ENCODE measurements at regions not wholly inside any gene's neighbourhood (a gene's known extent, or its start where the extent isn't known, plus 50 kb on each side); places are given as distances from the start of the nearest gene placed in this dataset.

- no peak overlapping the region for H3K4me3 ChIP-seq (ENCODE audit: low read length in 3 of 3)
- H3K27me3 ChIP-seq (ENCODE audit: control insufficient read depth, insufficient read depth, low read length) = no peaks in the 10 kb centered on the region
- H3K9me3 ChIP-seq (ENCODE audit: control insufficient read depth in 2 of 3, insufficient read depth in 1 of 3, low read length in 3 of 3) = peaks cover 0 to 6% (median 3%) of the 10 kb centered on the region in 3 donors
- no peaks in the 10 kb centered on the region for H3K36me3 ChIP-seq (ENCODE audit: control insufficient read depth in 2 of 3, insufficient read depth in 3 of 3, low read length in 3 of 3)
- no peak overlapping the region for H3K27ac ChIP-seq (ENCODE audit: low read depth in 2 of 2, low read length in 2 of 2)
- intact Hi-C loops (cut with DNase I) = no loop called here
- no peak for DNase-seq
- no peak overlapping the region for H3K9ac ChIP-seq (ENCODE audit: low read length in 3 of 3)
- H3K4me1 ChIP-seq (ENCODE audit: control insufficient read depth in 2 of 3, insufficient read depth in 2 of 3, low read depth in 1 of 3, low read length in 3 of 3) = no peaks in the 10 kb centered on the region
- no peak for TF ChIP-seq CTCF (IDR thresholded peaks at IDR 0.05; ENCODE audit: borderline replicate concordance, extremely low read depth, insufficient read depth)
- peak; percentile 84 for FAIRE-seq
Measured at GRCh38 chr1:55896210-55896609, 681.0 kb upstream of the USP24 start.

DNA sequence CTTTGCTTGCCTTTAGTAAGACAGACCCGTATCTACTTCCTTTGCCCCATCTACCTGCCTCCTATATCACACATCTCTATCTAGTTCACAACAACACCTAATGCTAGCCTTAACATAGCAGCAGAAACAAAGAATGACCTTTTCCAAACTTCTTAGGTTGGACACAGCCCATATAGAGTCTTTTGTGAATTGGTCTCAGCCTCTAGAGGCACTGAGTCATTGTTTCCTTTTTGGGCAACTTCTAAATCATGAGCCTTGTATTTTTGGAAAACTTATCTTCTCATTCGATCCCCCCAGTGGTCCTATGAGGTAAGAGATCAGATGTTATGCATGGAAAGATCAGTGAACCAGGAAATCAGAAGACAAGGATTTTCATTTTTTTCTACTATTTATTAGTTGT lies 679.4 kb upstream of the USP24 start:
- H3K9me3 ChIP-seq (ENCODE audit: control insufficient read depth in 2 of 3, insufficient read depth in 1 of 3, low read length in 3 of 3) = peaks cover 0 to 6% (median 3%) of the 10 kb centered on the region in 3 donors
- H3K4me3 ChIP-seq (ENCODE audit: low read length in 3 of 3) = no peak overlapping the region
- no peak for DNase-seq
- H3K36me3 ChIP-seq (ENCODE audit: control insufficient read depth in 2 of 3, insufficient read depth in 3 of 3, low read length in 3 of 3) = no peaks in the 10 kb centered on the region
- no peak for FAIRE-seq
- H3K27me3 ChIP-seq (ENCODE audit: control insufficient read depth, insufficient read depth, low read length) = no peaks in the 10 kb centered on the region
- intact Hi-C loops (cut with DNase I) = no loop called here
- H3K9ac ChIP-seq (ENCODE audit: low read length in 3 of 3) = no peak overlapping the region
- no peak overlapping the region for H3K27ac ChIP-seq (ENCODE audit: low read depth in 2 of 2, low read length in 2 of 2)
- H3K4me1 ChIP-seq (ENCODE audit: control insufficient read depth in 2 of 3, insufficient read depth in 2 of 3, low read depth in 1 of 3, low read length in 3 of 3) = no peaks in the 10 kb centered on the region
- TF ChIP-seq CTCF (IDR thresholded peaks at IDR 0.05; ENCODE audit: borderline replicate concordance, extremely low read depth, insufficient read depth) = no peak

- H3K4me3 ChIP-seq (ENCODE audit: low read length in 3 of 3) = no peak overlapping the region
- no peaks in the 10 kb centered on the region for H3K36me3 ChIP-seq (ENCODE audit: control insufficient read depth in 2 of 3, insufficient read depth in 3 of 3, low read length in 3 of 3)
- H3K9ac ChIP-seq (ENCODE audit: low read length in 3 of 3) = no peak overlapping the region
- intact Hi-C loops (cut with DNase I) = no loop called here
- peak; percentile 8 for TF ChIP-seq CTCF (IDR thresholded peaks at IDR 0.05; ENCODE audit: borderline replicate concordance, extremely low read depth, insufficient read depth)
- no peak for DNase-seq
- no peak for FAIRE-seq
- no peak overlapping the region for H3K27ac ChIP-seq (ENCODE audit: low read depth in 2 of 2, low read length in 2 of 2)
- H3K27me3 ChIP-seq (ENCODE audit: control insufficient read depth, insufficient read depth, low read length) = no peaks in the 10 kb centered on the region
- peaks cover 0 to 6% (median 3%) of the 10 kb centered on the region in 3 donors for H3K9me3 ChIP-seq (ENCODE audit: control insufficient read depth in 2 of 3, insufficient read depth in 1 of 3, low read length in 3 of 3)
- no peaks in the 10 kb centered on the region for H3K4me1 ChIP-seq (ENCODE audit: control insufficient read depth in 2 of 3, insufficient read depth in 2 of 3, low read depth in 1 of 3, low read length in 3 of 3)
Measured at GRCh38 chr1:55893155-55893554, 678.0 kb upstream of the USP24 start.

DNA sequence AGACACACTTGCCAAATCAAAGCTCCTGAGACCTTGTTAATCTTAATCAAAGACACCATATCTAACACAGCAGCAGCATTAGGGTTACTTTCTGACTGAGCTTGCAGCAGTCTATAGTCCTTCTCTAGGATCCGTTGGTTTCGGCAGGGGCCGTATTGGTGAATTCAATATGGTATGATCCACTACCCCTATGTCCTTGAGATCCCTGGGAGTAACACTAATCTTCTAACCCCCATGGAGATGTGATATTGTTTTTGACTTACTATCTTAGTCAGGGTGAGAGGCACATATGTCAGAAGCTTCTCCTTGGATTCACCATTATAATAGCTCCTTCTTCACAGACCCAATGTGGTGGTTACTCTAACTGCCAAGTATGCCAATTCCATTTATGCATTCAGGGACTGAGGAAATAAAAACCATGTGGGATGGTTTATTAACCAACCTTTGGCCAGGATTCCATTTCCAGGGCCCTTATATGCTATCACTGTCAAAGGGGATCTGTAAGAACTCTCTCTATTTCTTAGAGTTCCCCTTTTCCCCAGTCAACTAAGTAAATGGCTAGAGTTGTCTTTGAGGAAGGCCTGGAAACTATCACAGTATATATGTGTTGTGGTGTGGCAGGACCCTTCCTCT lies 673.6 kb upstream of the USP24 start:
- Histone ChIP-seq H3K36me3 (ENCODE audit: control insufficient read depth in 2 of 3, insufficient read depth in 3 of 3, low read length in 3 of 3) (no peaks in the 10 kb centered on the region), H3K4me3 (ENCODE audit: low read length in 3 of 3) (no peak overlapping the region), H3K27me3 (ENCODE audit: control insufficient read depth, insufficient read depth, low read length) (no peaks in the 10 kb centered on the region), H3K9ac (ENCODE audit: low read length in 3 of 3) (no peak overlapping the region), H3K9me3 (ENCODE audit: control insufficient read depth in 2 of 3, insufficient read depth in 1 of 3, low read length in 3 of 3) (peaks cover 0 to 6% (median 3%) of the 10 kb centered on the region in 3 donors), H3K27ac (ENCODE audit: low read depth in 2 of 2, low read length in 2 of 2) (no peak overlapping the region), H3K4me1 (ENCODE audit: control insufficient read depth in 2 of 3, insufficient read depth in 2 of 3, low read depth in 1 of 3, low read length in 3 of 3) (no peaks in the 10 kb centered on the region)
- DNase-seq (no peak), FAIRE-seq (no peak)
- intact Hi-C loops (cut with DNase I) = no loop called here
- TF ChIP-seq CTCF (IDR thresholded peaks at IDR 0.05; ENCODE audit: borderline replicate concordance, extremely low read depth, insufficient read depth) = no peak

Measured in kidney (tissue), 13 donors.